ENCODE measurements at regions not wholly inside any gene's neighbourhood (a gene's known extent, or its start where the extent isn't known, plus 50 kb on each side); places are given as distances from the start of the nearest gene placed in this dataset.

- DNase-seq (ENCODE audit: low spot score), result no peak
- no peaks in the 10 kb centered on the region for H3K36me3 ChIP-seq (ENCODE audit: control insufficient read depth in 4 of 4, insufficient read depth in 3 of 4, low read depth in 1 of 4, low read length in 3 of 4)
- no peak overlapping the region for H3K9ac ChIP-seq (ENCODE audit: low read depth in 1 of 2, low read length in 2 of 2)
- H3K27ac ChIP-seq (ENCODE audit: low read depth in 1 of 2, low read length in 2 of 2), result no peak overlapping the region
- no peak for TF ChIP-seq MAX (IDR thresholded peaks at IDR 0.05)
- TF ChIP-seq ATF3 (IDR thresholded peaks at IDR 0.05), result no peak
- no peak for TF ChIP-seq TAF1 (conservative IDR thresholded peaks at IDR 0.05)
- no peak for TF ChIP-seq ZBTB33 (IDR thresholded peaks at IDR 0.05)
- peaks cover 0 to 10% (median 2%) of the 10 kb centered on the region in 4 donors for H3K9me3 ChIP-seq (ENCODE audit: control insufficient read depth in 4 of 4, low read length in 3 of 4)
- no peaks in the 10 kb centered on the region for H3K27me3 ChIP-seq (ENCODE audit: control insufficient read depth in 4 of 4, insufficient read depth in 4 of 4, low read length in 3 of 4)
- H3K4me3 ChIP-seq (ENCODE audit: low read depth in 1 of 3, low read length in 3 of 3), result no peak overlapping the region
- no peaks in the 10 kb centered on the region for H3K4me1 ChIP-seq (ENCODE audit: control insufficient read depth in 4 of 4, insufficient read depth in 4 of 4, low read length in 3 of 4)
- 75% methylated on average over 1 of the region's 1 CpG for WGBS
Measured at GRCh38 chr9:109549386-109549785, 51.3 kb upstream of the PTPN3 start.

- no peaks in the 10 kb centered on the region for H3K4me1 ChIP-seq (ENCODE audit: control insufficient read depth in 4 of 4, insufficient read depth in 4 of 4, low read length in 3 of 4)
- H3K9ac ChIP-seq (ENCODE audit: low read depth in 1 of 2, low read length in 2 of 2), result no peak overlapping the region
- no peaks in the 10 kb centered on the region for H3K36me3 ChIP-seq (ENCODE audit: control insufficient read depth in 4 of 4, insufficient read depth in 3 of 4, low read depth in 1 of 4, low read length in 3 of 4)
- H3K27ac ChIP-seq (ENCODE audit: low read depth in 1 of 2, low read length in 2 of 2), result no peak overlapping the region
- DNase-seq (ENCODE audit: low spot score), result no peak
- no peaks in the 10 kb centered on the region for H3K27me3 ChIP-seq (ENCODE audit: control insufficient read depth in 4 of 4, insufficient read depth in 4 of 4, low read length in 3 of 4)
- no peak overlapping the region for H3K4me3 ChIP-seq (ENCODE audit: low read depth in 1 of 3, low read length in 3 of 3)
- H3K9me3 ChIP-seq (ENCODE audit: control insufficient read depth in 4 of 4, low read length in 3 of 4), result peaks cover 0 to 10% (median 2%) of the 10 kb centered on the region in 4 donors
- TF ChIP-seq NR2F2 (IDR thresholded peaks at IDR 0.05) (no peak), SP1 (IDR thresholded peaks at IDR 0.05) (no peak), CTCF (IDR thresholded peaks at IDR 0.05; ENCODE audit: low read depth, low read length, missing input control) (no peak), EGR1 (IDR thresholded peaks at IDR 0.05; ENCODE audit: low read depth in 2 of 2) (no peak), ZBTB33 (IDR thresholded peaks at IDR 0.05) (no peak), REST (IDR thresholded peaks at IDR 0.05) (no peak), RXRA (IDR thresholded peaks at IDR 0.05) (no peak), ATF3 (IDR thresholded peaks at IDR 0.05) (no peak), TAF1 (conservative IDR thresholded peaks at IDR 0.05) (no peak), HNF4G (IDR thresholded peaks at IDR 0.05) (no peak), FOXA2 (IDR thresholded peaks at IDR 0.05) (no peak), YY1 (IDR thresholded peaks at IDR 0.05) (no peak), RAD21 (IDR thresholded peaks at IDR 0.05) (no peak), JUND (IDR thresholded peaks at IDR 0.05) (no peak), FOXA1 (IDR thresholded peaks at IDR 0.05) (no peak), MAX (IDR thresholded peaks at IDR 0.05) (no peak), HNF4A (conservative IDR thresholded peaks at IDR 0.05) (no peak), GABPA (IDR thresholded peaks at IDR 0.05 in 1 of 2, conservative IDR thresholded peaks at IDR 0.05 in 1 of 2) (no peak)
Measured at GRCh38 chr9:109551651-109552050, 53.5 kb upstream of the PTPN3 start.

Measured in liver (tissue), 8 donors.